Effector CD4-positive, alpha-beta T cell (primary cell): ENCODE measurements at regions not wholly inside any gene's neighbourhood (a gene's known extent, or its start where the extent isn't known, plus 50 kb on each side); places are given as distances from the start of the nearest gene placed in this dataset.

Experiments used
- DNase-seq: peaks from one replicate; pipeline ENCODE4 v3.0.0-alpha.2; 2020

DNA sequence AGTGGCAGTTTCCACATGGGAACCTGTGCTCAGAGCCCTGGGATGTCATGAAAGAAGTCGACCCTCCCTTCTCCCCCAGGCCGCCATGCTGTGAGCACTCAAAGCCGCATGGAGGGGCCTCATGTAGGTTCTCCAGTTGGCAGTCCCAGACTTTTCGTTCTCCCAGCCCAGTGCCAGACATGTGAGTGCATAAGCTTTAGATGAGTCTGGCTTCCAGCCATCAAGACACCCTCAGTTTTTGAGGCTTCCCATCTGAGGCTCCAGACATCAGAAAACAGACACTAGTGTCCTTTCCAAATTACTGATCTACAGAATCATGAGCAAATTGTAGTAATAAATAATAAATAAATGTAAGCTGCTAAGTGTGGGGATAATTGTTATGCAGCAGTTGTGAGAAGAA, 136.5 kb upstream of the AGBL1 start:
- no peak for DNase-seq

DNA sequence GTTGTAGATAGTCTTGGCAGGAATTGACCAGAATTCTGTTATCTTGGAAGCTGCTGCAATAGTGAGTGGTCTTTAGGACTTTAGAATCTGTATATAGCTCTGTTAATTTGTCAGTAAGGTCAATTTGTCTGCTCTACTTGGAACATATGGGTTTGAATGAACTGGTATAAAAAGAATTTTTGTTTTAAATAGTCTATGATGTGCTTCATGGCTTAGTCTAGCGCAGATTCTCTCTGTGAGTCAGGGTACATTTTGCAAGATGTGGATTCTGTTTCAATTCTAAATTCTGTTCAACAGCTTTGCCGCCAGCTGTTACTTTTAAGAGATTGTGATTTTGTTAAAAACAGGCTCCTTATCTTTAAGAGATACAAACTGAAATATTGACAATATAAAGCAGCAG, 135.9 kb upstream of the AGBL1 start:
- no peak for DNase-seq

DNA sequence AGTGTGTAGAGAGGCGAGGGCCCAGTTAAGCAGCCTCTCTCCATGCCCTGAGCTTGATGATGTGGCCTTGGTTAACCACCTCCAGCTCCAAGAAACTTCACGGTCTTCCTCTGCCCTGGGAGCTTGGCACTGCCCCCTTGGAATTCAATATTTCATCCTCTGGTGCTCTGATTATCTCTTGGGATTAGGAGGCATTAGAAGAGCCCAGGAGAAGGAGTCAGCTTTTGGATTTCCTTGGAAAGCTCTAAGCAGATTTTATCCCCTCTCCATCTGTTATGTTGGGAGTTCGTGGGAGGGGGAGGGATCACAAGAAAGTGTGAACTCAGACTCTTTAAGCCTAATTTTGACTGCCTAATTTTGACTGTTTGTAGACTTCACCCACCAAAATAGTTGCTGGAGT, 132.7 kb upstream of the AGBL1 start:
- no peak for DNase-seq

DNA sequence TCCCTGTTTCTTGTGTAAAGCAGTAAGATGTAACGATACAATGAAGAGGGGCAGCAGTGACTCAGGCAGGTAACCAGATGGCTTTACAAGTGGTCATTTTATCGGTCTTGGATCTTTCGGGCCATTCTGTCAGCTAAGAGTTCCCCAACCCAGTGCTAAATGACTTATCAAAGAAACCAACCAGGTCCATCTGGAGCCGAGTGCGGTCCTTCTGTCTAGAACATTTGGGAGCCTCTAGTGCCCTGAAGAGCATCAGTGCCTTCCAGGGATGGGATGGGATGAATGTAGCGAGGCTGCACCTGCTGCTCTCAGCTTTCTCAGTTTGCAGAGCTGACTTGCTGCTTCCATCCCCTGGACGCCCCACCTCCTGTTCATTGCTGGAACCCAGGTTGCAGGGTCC, 131.7 kb upstream of the AGBL1 start:
- no peak for DNase-seq

DNA sequence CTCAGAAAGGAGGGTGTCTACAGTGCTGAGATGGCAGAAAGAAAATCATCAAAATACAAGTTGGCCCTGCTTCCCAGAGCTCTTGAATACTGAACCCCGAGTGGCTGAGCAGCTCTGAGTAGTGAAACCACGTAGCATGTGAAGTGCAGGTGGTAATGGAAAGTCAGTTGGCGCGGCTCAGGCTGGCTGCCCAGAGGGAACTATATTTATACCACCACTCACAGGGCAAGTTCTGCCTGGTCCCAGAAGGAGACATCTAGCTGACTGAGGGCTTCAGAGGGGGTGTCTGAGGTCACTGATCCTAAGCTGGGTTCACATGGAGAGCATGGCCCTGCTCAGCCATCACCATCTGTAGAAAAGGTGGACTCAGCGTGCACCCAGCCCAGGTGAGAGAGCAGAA, 129.6 kb upstream of the AGBL1 start:
- no peak for DNase-seq

DNA sequence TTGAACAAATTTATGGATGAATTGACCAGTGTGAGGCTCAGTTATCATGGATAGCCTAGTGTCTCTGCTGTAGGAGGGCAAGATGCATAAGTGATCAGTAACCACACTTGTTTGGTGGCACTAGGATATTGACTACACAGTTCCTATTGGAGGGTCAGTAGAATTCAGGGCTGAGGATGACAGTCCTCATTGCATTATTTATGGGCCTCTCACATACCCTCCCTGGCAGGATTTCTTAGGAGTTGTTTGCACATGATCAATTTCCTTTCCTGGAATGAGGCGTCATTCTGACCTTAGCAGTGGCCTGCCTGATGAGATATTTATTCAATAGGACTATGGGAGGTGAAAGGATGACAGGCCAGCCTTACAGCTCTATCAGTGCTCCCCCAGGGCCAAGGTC, 125.1 kb upstream of the AGBL1 start:
- DNase-seq = no peak

DNA sequence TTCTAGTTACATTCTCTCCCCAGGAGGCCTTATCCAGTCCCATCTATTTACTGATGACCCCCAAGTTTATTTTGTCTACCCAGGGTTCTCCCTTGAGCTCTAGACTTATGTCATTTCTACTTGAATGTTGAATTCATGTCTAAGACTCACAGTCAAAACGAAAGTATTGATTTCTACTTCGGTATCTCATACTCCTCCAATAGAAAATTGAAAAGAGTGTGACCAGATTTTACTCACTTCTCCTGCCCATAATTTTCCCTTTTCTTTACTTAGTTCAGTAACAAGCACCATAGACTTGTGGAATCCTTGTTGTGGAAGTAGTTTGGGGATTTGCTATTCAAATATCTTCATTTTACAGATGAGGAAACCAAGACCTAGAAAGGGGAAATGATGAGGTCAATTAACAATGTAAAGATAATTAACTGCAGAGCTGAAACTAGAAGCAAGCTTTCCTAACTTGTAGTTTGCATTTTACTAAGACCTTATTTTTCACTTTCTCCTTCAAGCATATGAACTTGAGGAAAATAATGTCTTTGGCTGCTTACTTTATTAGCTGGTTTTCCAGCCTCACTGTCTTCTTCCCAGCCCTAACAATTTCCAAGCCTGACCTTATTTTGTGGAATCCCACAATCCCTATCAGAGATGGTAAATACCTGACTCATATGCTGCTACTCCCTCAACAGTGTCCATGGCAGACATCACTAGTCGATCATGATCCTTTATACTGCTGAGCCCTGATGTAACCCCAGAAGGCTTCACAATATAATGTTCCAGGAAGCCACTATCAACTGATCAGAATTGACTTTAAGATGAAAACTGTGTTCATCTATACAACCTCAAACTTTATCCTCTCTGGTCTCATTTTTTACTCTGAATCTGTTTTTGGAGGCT, 123.9 kb upstream of the AGBL1 start:
- DNase-seq = no peak

DNA sequence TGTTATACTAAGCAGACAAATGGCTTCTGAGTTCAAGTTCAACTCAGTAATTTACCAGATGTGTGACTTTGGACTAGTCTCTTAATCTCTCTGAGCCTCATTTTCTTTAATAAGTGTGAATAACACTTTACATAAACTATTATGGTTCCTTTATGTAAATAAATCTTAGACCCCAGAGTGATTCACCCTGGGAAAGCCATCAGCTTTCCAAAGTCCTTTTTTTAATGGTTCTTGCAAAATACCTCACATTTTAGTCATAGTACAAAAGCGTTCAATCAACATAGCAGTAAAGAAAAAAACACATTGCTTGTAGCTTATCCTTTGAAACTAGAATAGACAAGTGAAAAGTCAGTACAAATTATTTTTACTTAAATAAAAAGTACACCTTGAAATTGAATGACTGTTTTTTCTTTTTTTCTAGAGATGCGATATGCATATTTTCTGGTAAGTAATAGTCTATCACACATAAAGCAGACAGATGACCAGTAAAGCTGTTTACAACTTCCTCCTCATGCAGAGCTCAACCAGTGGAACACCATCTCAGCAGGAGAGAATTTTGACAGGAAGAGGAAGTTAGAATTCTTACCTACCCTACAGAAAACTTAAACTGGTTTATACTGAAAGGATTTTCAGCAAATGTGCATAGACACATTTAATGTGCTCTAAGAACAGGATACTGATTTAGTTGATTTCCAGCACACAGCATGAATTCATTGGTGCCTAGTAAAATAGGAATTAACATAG, 123.0 kb upstream of the AGBL1 start:
- no peak for DNase-seq

DNA sequence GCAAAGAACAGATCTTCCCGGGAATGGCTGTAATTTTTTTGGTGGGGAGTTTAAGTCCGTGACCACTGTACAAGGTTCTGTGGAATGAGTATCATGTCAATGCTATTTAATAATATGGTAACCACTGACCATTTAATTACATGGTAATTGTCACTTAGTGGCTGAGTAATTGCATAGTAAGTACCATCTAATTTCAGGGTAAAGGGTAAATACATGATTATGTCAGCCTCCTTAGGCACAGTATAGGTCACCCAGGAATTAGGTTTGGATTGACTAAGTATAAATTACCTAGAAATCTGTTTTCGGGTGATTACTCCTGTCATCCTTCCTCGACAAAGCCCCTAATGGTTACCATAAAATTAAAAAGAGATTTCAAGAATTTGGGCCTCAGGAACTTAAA, 120.1 kb upstream of the AGBL1 start:
- DNase-seq = no peak

DNA sequence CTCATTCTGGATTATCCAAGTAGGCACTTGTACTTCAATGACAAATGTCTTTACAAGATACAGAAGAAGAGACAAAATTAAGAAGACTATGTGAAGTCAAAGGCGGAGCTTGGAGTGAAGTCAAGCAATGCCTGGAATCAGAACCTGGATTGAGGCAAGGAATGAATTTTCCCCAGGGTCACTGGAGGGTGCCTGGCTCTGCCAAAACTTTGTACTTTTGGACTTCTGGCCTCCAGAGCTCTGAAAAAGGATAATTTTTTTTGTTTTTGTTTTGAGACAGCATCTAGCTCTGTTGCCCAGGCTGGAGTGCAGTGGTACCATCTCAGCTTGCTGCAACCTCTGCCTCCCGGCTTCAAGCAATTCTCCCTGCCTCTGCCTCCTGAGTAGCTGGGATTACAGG, 119.3 kb upstream of the AGBL1 start:
- no peak for DNase-seq

DNA sequence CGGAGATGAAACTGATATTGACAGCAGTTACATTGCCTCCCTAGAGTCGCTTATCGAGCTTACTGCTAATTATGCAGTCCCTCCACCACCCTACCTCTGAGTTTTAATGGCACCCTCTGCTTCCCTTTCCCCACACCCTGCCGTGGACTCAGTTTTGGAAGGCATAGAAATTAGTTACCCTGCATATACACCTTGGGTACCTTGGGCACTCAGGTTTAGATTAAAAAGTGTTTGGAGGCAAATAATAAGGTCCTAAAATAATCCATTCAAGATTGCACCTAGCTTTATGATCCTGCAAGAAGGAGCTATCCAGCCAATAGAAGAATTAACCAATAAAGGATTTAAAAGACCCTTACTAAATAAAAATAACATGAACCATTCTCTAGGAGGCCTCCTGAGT, 117.8 kb upstream of the AGBL1 start:
- DNase-seq = no peak

DNA sequence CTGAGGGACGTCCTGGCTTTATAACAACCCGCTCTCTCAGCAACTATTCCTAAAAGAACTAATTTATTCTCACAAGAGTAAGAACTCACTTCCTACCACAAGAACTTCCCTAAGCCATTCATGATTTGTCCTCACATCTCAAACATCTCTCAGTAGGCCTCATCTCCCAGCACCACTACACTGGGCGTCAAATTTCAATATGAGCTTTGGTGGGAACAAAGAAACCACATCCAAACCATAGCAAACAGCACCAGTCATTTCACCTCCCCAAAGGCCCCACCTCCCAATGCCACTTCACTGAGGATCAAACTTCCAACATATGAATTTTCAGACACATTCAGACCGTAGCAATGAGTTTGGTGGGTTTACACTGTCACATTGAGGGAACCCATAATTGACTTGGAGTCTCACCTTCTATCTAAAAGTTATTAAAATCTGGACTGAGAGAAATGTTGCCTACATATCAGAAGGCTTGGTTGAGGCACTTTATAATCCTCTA, 116.4 kb upstream of the AGBL1 start:
- no peak for DNase-seq

DNA sequence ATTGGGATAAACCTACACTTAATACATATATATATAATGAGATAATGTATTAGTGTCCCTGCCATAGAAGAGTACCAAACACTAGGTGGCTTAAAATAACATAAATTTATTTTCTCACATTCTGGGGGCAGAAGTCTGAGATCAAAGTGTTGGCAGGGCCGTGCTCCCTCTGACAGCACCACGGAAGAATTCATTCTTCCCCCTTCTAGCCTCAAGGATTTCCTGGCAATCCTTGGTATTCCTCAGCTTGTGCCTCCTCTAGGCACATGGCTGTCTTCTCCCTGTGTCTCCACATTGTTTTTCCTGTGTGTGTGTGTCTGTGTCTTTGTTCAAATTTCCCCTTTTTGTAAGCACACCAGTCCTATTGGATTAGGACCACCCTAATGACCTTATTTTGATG, 115.2 kb upstream of the AGBL1 start:
- DNase-seq = no peak

DNA sequence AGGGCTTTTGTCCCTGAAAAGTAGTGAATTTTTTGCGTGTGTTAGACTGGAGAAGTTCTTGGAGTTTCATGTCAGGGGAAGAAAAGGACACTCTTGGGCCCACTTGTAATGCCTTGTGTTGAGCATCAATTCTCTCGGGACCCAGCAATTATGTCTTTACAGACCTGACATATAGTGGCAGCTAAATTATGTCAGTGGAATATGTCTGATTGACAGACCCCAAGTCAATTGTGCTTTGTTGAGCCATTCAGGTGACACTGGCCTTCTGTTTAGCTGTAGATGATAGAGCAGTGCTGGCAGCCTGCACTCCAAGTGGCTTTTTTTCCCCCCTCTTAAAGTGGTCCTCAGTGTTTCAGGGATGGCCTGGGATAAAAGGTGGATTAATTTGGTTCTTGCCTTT, 112.1 kb upstream of the AGBL1 start:
- no peak for DNase-seq

DNA sequence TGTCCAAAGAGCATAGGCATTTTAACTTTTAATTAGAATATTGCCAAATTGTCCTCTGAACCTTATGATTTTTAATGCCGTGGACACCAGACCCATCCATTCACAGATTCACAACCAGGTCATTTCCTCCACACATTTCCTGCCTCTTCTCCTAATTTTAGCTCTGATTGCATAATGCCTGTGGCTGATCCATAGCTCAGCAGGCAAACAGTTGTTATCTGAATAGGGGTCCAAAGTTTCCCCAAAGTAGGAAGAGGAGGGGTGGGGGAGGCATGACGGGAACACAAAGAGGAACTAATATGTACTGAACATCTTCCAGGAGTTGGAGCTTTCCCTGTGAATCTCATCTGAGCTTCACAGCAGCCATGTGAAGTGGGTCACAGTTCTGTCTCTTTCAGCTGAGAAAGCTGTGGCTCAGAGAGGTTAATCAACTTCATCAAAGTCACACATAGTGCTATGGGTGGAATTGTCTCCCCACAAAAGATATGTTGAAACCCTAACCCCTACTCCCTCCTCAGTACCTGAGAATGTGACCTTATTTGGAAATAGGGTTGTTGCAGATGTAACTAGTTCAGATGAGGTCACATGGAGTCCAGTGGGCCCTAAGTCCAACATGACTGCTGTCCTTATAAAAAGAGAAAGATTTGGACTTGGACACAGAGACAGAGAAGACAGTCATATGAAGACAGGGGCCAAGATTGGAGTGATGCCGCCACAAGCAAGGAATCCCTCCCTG, 106.7 kb upstream of the AGBL1 start:
- no peak for DNase-seq

DNA sequence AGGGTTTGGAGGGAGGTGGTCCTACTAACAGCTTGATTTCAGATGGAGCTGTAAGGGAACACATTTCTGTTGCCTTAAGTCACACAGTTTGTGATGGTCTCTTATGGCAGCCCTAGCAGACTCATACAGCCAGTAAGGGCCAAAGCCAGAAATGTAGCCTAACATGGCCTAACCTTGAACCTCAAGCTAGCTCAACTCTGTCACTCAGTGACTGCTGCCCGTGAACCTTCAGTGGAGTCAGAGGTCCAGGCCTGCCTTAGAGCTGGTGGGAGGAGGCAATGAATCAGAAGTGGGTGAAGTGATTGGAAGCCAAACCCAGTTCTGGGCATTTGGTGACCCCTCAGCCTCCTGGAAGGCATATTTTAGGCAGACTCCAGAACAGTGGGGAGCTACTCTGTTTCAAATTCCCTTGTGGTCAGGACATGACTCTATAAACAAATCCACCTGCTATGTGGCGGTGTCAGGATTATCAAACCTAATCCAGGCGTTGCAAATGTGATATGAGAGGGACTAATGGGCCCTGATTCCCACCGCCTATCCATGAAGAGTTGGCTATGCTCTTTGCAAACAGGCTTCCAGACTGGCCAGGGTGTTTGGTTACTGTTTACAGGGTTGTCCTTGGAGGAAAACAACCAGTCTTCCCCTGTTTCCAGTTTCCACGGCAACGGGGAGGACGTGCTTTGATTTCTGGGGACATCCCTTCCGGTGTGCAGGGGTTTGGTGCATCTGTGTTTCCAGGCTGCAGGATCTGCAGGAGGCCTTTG, 105.9 kb upstream of the AGBL1 start:
- DNase-seq = no peak

DNA sequence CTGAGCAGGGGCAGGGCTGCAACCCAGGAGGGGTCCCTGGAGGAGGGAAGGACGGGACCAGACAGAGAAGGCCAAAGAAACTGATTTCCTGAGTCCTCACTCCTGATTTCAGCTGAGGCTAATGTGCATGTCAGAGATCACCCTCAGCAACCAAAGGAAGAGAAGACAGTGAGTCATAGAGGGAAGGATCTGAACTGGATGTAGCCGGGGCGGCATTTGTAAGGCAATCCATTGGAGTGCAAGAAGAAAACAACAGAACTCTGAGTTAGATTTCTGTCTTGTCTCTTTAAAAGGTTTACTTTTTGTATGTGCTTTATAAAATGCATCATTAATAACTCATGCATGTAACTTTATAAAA, 105.3 kb upstream of the AGBL1 start:
- DNase-seq = no peak

DNA sequence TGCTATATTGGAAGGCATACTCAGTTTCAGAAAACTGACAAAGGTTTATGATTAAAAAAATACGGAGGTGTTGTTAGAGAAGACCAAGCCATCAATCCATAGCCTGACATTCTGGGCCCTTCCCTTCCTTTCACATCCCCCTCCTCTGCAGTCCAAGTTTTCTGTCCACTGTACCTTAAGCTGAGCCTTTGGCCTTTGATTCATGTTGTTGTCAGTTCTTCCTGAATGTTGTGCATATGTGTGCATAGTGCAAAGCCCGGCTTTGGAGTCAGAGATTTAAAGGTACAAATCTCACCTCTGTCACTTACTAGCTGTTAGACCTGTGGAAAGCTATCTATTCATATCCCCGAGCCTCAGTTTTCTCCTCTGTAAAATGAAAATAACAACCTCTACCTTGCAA, 104.9 kb upstream of the AGBL1 start:
- no peak for DNase-seq

DNA sequence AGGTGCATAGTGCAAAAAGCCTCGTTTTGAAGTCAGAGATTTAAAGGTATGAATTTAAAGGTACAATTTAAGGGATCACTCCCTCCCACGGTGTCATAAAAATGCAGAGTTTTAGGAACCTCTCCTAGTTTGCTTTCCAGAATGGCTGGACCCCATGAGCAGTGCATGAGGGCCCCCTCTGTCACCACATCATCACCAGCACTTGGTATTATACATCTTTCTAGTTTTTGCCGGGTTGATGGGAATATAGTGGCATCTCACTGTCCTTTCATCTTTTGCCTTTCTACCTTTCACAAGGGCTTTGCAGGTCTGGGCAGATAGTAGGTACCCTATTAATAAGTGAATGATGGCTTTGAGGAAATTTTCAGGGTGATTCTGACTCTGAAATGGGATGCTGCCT, 103.6 kb upstream of the AGBL1 start:
- no peak for DNase-seq

DNA sequence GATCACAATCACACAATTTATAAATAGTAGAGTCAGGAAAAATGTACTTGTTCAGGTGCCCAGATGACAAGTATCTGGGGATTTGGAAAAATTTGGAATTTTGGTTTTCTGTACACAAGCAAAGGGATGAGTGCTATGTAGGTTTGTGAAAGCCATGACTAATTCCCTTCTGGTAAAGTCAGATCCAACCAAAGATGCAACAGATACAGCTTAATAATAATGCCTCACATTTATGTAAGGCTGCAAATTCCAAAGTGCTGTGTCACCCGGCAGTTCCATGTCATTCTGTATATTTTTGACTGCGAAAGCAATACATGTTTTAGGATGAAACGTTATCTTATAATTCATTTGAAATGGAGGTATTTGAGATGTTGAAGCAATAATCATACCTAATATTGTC, 102.7 kb upstream of the AGBL1 start:
- no peak for DNase-seq

DNA sequence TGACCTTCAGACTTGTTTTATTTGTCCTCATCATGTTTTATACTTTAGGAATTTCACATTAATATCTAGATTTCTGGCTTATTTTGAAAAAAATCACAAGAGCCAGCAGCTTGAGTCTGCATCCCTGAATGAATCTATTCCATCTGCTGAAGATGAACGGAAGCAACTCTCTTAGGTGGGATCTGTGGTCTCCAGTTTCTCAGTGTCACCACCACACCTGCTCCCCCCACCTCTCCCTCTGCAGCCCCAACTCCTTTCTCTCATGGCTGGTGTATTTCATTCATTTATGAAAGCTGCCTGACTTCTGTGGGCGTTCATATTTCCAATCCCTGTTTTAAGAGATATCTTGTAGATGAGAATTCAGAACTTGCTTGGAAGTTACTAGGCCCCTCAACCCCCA, 102.1 kb upstream of the AGBL1 start:
- DNase-seq = no peak

DNA sequence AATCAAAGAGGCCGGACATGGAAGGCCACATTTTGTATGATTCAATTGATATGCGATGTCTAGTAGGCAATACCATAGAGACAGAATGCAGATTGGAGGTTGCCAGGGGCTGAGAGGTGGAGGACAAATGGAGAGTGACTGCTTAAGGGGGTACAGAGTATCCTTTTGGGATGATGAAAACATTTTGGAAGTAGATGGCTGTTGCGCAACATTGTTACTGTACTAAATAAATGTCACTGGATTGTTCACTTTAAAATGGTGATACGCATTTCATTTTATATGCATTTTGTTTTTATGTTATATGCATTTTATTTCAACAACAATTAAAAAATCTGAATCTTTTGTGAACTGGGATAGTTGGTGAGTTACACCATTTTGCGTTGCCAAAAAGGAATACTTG, 99.7 kb upstream of the AGBL1 start:
- DNase-seq = no peak

DNA sequence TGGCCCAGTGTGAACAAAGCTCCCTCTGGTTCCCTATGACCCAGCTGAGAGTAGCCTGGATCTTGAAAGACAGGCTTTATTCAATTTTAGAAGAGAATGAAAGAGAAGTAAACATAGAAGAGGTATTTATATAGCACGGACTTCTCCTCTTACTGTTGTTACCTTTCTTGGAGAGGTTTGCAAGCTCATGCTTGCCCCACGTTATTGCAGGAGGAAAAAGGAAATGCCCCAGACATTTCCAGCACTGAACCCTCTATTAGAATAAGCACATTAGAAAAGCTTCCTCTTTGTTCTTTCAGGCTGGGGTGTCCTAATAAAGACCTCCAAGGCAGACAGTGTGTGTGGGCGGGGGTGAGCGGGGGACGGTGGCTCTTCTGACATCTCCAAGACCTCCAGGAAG, 98.7 kb upstream of the AGBL1 start:
- DNase-seq = no peak
